ENCODE measurements at regions not wholly inside any gene's neighbourhood (a gene's known extent, or its start where the extent isn't known, plus 50 kb on each side); places are given as distances from the start of the nearest gene placed in this dataset.

DNA sequence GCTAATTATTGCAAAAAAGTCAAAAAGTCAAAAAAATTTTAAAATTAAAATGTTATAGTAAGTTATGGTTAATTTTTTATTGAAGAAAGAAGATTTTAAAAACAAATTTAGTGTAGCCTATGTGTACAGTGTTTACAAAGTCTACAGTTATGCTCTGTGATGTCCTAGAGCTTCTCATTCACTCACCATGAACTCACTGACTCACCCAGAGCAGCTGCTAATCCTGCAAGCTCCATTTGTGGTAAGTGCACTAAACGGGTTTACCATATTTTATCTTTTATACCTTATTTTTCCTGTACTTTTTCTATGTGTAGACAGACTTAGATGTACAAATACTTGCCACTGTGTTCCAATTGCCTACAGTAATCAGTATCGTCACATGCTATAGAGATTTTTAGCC lies 788.2 kb downstream of the DSC3 start:
- H3K27me3 Mint-ChIP-seq: no peaks in the 10 kb centered on the region
- Histone ChIP-seq H3K4me1 (ENCODE audit: control insufficient read depth in 2 of 2, insufficient read depth in 2 of 2, low read length in 2 of 2) (no peaks in the 10 kb centered on the region), H3K9ac (ENCODE audit: low read length) (no peak overlapping the region), H3K79me2 (ENCODE audit: control insufficient read depth, insufficient read depth, low read length) (no peaks in the 10 kb centered on the region), H3K36me3 (replicated peaks in 1 of 2; ENCODE audit: control extremely low read depth in 1 of 2, control insufficient read depth in 1 of 2, extremely low read depth in 1 of 2, insufficient read depth in 2 of 2, low read length in 1 of 2) (no peaks in the 10 kb centered on the region), H3K4me2 (replicated peaks; ENCODE audit: low read depth, low read length, poor library complexity, severe bottlenecking) (no peak overlapping the region), H4K20me1 (ENCODE audit: control insufficient read depth, insufficient read depth, low read length, poor library complexity, severe bottlenecking) (no peaks in the 10 kb centered on the region), H3K27ac (ENCODE audit: low read length in 2 of 2) (no peak overlapping the region), H3K4me3 (ENCODE audit: control extremely low read depth in 1 of 5, extremely low read depth in 1 of 5, insufficient read depth in 1 of 5, low read depth in 2 of 5, low read length in 4 of 5) (no peak overlapping the region), H3K9me3 (ENCODE audit: control extremely low read depth in 1 of 3, control insufficient read depth in 2 of 3, insufficient read depth in 1 of 3, low read length in 2 of 3) (no peaks in the 10 kb centered on the region), H2AFZ (ENCODE audit: insufficient read depth, low read depth, low read length, poor library complexity, severe bottlenecking) (no peak overlapping the region), H3K27me3 (replicated peaks in 1 of 4; ENCODE audit: control extremely low read depth in 1 of 4, control insufficient read depth in 3 of 4, insufficient read depth in 4 of 4, low read length in 3 of 4) (no peaks in the 10 kb centered on the region)
- ATAC-seq (ENCODE audit: low read depth): no peak
- TF ChIP-seq, protein P1, sequence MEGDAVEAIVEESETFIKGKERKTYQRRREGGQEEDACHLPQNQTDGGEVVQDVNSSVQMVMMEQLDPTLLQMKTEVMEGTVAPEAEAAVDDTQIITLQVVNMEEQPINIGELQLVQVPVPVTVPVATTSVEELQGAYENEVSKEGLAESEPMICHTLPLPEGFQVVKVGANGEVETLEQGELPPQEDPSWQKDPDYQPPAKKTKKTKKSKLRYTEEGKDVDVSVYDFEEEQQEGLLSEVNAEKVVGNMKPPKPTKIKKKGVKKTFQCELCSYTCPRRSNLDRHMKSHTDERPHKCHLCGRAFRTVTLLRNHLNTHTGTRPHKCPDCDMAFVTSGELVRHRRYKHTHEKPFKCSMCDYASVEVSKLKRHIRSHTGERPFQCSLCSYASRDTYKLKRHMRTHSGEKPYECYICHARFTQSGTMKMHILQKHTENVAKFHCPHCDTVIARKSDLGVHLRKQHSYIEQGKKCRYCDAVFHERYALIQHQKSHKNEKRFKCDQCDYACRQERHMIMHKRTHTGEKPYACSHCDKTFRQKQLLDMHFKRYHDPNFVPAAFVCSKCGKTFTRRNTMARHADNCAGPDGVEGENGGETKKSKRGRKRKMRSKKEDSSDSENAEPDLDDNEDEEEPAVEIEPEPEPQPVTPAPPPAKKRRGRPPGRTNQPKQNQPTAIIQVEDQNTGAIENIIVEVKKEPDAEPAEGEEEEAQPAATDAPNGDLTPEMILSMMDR (IDR thresholded peaks at IDR 0.05): no peak
- no peak overlapping the region for H3K4me3 Mint-ChIP-seq
- 100% methylated on average over 1 of the region's 2 CpGs for WGBS (ENCODE audit: insufficient coverage)
- no peaks in the 10 kb centered on the region for H3K4me1 Mint-ChIP-seq
- H3K27ac Mint-ChIP-seq: no peak overlapping the region
- CTCF ChIA-PET: no interaction called here
- POLR2A ChIA-PET: no interaction called here
- intact Hi-C loops (cut with micrococcal nuclease): no loop called here
- DNase-seq: no peak
- H3K9me3 Mint-ChIP-seq (ENCODE audit: insufficient read depth): no peaks in the 10 kb centered on the region

DNA sequence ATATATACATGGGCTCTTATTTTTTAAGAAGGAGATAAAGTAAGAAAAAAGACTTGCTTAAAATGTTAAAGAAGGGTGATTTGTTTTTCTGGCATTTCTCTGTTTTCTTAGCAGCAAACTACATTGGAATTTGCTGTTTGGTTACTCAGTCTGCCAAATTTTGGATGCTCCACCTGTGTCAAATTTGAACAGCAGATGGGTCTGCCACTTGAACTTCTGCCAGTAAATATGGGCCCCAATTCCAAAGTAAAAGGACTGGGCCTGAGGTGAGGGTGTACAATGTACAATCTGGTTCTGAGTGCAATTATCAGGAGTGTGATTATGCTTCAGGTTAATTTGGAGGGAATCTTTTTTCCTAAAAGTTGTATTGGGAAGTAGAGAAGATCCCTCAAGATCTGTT lies 794.5 kb downstream of the DSC3 start:
- Mint-ChIP-seq H3K9me3 (ENCODE audit: insufficient read depth) (peaks cover 5% of the 10 kb centered on the region), H3K4me1 (no peaks in the 10 kb centered on the region), H3K4me3 (no peak overlapping the region), H3K27ac (no peak overlapping the region), H3K27me3 (no peaks in the 10 kb centered on the region)
- H3K36me3 ChIP-seq (replicated peaks in 1 of 2; ENCODE audit: control extremely low read depth in 1 of 2, control insufficient read depth in 1 of 2, extremely low read depth in 1 of 2, insufficient read depth in 2 of 2, low read length in 1 of 2): no peaks in the 10 kb centered on the region
- H2AFZ ChIP-seq (ENCODE audit: insufficient read depth, low read depth, low read length, poor library complexity, severe bottlenecking): no peak overlapping the region
- ChIA-PET CTCF (no interaction called here), POLR2A (no interaction called here)
- no peaks in the 10 kb centered on the region for H3K9me3 ChIP-seq (ENCODE audit: control extremely low read depth in 1 of 3, control insufficient read depth in 2 of 3, insufficient read depth in 1 of 3, low read length in 2 of 3)
- DNase-seq (no peak), ATAC-seq (ENCODE audit: low read depth) (no peak)
- H3K4me1 ChIP-seq (ENCODE audit: control insufficient read depth in 2 of 2, insufficient read depth in 2 of 2, low read length in 2 of 2): no peaks in the 10 kb centered on the region
- no peak overlapping the region for H3K4me3 ChIP-seq (ENCODE audit: control extremely low read depth in 1 of 5, extremely low read depth in 1 of 5, insufficient read depth in 1 of 5, low read depth in 2 of 5, low read length in 4 of 5)
- no peaks in the 10 kb centered on the region for H3K79me2 ChIP-seq (ENCODE audit: control insufficient read depth, insufficient read depth, low read length)
- H3K9ac ChIP-seq (ENCODE audit: low read length): no peak overlapping the region
- H4K20me1 ChIP-seq (ENCODE audit: control insufficient read depth, insufficient read depth, low read length, poor library complexity, severe bottlenecking): no peaks in the 10 kb centered on the region
- no peaks in the 10 kb centered on the region for H3K27me3 ChIP-seq (replicated peaks in 1 of 4; ENCODE audit: control extremely low read depth in 1 of 4, control insufficient read depth in 3 of 4, insufficient read depth in 4 of 4, low read length in 3 of 4)
- intact Hi-C loops (cut with micrococcal nuclease): no loop called here
- no peak overlapping the region for H3K4me2 ChIP-seq (replicated peaks; ENCODE audit: low read depth, low read length, poor library complexity, severe bottlenecking)
- TF ChIP-seq, protein P1 (IDR thresholded peaks at IDR 0.05): no peak
- no peak for TF ChIP-seq EZH2 (IDR thresholded peaks at IDR 0.05; ENCODE audit: borderline replicate concordance, insufficient read depth, low read depth, low read length, poor library complexity, severe bottlenecking)
- no peak overlapping the region for H3K27ac ChIP-seq (ENCODE audit: low read length in 2 of 2)

All from B cell (primary cell).